ENCODE measurements at regions not wholly inside any gene's neighbourhood (a gene's known extent, or its start where the extent isn't known, plus 50 kb on each side); places are given as distances from the start of the nearest gene placed in this dataset.

- Mint-ChIP-seq H3K9me3 (peaks cover 0 to 6% (median 1%) of the 10 kb centered on the region in 11 donors), H3K4me1 (no peaks in the 10 kb centered on the region)
These were observed 165.7 kb upstream of the STXBP6 start for GRCh38 chr14:25215607-25216006.

GRCh38 chr14:25197885-25198284, 147.9 kb upstream of the STXBP6 start:
- ChIA-PET CTCF (no interaction called here), POLR2A (no interaction called here)
- Mint-ChIP-seq H3K27ac (no peak overlapping the region), H3K4me1 (no peaks in the 10 kb centered on the region), H3K4me3 (no peak overlapping the region), H3K36me3 (peaks cover 0 to 4% (median 0%) of the 10 kb centered on the region in 5 donors), H3K27me3 (peaks cover 0 to 21% (median 9%) of the 10 kb centered on the region in 5 donors), H3K9me3 (peaks cover 4 to 23% (median 10%) of the 10 kb centered on the region in 11 donors)
- Histone ChIP-seq H3K27me3 (ENCODE audit: control insufficient read depth in 2 of 2, insufficient read depth in 2 of 2, low read length in 2 of 2) (no peaks in the 10 kb centered on the region), H3K27ac (ENCODE audit: low read depth, low read length) (no peak overlapping the region), H3K4me3 (ENCODE audit: low read length) (no peak overlapping the region), H3K9me3 (ENCODE audit: control insufficient read depth in 2 of 3, low read length in 3 of 3) (no peaks in the 10 kb centered on the region), H3K36me3 (ENCODE audit: control insufficient read depth in 2 of 3, insufficient read depth in 3 of 3, low read length in 3 of 3) (no peaks in the 10 kb centered on the region), H3K4me1 (ENCODE audit: control insufficient read depth in 2 of 2, insufficient read depth in 2 of 2, low read length in 2 of 2) (no peaks in the 10 kb centered on the region)
- intact Hi-C loops (cut with micrococcal nuclease) = no loop called here
- ATAC-seq (no peak), DNase-seq (no peak)

More at GRCh38 chr14:25215607-25216006, 165.7 kb upstream of the STXBP6 start:
- Mint-ChIP-seq H3K4me3 (no peak overlapping the region), H3K36me3 (no peaks in the 10 kb centered on the region), H3K27me3 (peaks cover 0 to 10% (median 0%) of the 10 kb centered on the region in 5 donors), H3K27ac (no peak overlapping the region)
- Histone ChIP-seq H3K27me3 (ENCODE audit: control insufficient read depth in 2 of 2, insufficient read depth in 2 of 2, low read length in 2 of 2) (no peaks in the 10 kb centered on the region), H3K36me3 (ENCODE audit: control insufficient read depth in 2 of 3, insufficient read depth in 3 of 3, low read length in 3 of 3) (no peaks in the 10 kb centered on the region), H3K4me3 (ENCODE audit: low read length) (no peak overlapping the region), H3K27ac (ENCODE audit: low read depth, low read length) (no peak overlapping the region), H3K9me3 (ENCODE audit: control insufficient read depth in 2 of 3, low read length in 3 of 3) (no peaks in the 10 kb centered on the region), H3K4me1 (ENCODE audit: control insufficient read depth in 2 of 2, insufficient read depth in 2 of 2, low read length in 2 of 2) (no peaks in the 10 kb centered on the region)
- ATAC-seq = no peak
- CTCF ChIA-PET = no interaction called here
- no peak for DNase-seq
- POLR2A ChIA-PET = no interaction called here
- intact Hi-C loops (cut with micrococcal nuclease) = no loop called here

- ATAC-seq = no peak
- Mint-ChIP-seq H3K27ac (no peak overlapping the region), H3K4me3 (no peak overlapping the region), H3K4me1 (no peaks in the 10 kb centered on the region), H3K36me3 (peaks cover 0 to 4% (median 0%) of the 10 kb centered on the region in 5 donors), H3K27me3 (peaks cover 0 to 24% (median 18%) of the 10 kb centered on the region in 5 donors), H3K9me3 (peaks cover 5 to 33% (median 14%) of the 10 kb centered on the region in 11 donors)
- Histone ChIP-seq H3K4me1 (ENCODE audit: control insufficient read depth in 2 of 2, insufficient read depth in 2 of 2, low read length in 2 of 2) (no peaks in the 10 kb centered on the region), H3K4me3 (ENCODE audit: low read length) (no peak overlapping the region), H3K36me3 (ENCODE audit: control insufficient read depth in 2 of 3, insufficient read depth in 3 of 3, low read length in 3 of 3) (no peaks in the 10 kb centered on the region), H3K27me3 (ENCODE audit: control insufficient read depth in 2 of 2, insufficient read depth in 2 of 2, low read length in 2 of 2) (no peaks in the 10 kb centered on the region), H3K9me3 (ENCODE audit: control insufficient read depth in 2 of 3, low read length in 3 of 3) (no peaks in the 10 kb centered on the region), H3K27ac (ENCODE audit: low read depth, low read length) (no peak overlapping the region)
- ChIA-PET CTCF (no interaction called here), POLR2A (no interaction called here)
- DNase-seq = no peak
- intact Hi-C loops (cut with micrococcal nuclease) = no loop called here
These were observed 130.3 kb upstream of the STXBP6 start for GRCh38 chr14:25180221-25180620.

- ChIA-PET POLR2A (no interaction called here), CTCF (no interaction called here)
- Histone ChIP-seq H3K4me1 (ENCODE audit: control insufficient read depth in 2 of 2, insufficient read depth in 2 of 2, low read length in 2 of 2) (no peaks in the 10 kb centered on the region), H3K9me3 (ENCODE audit: control insufficient read depth in 2 of 3, low read length in 3 of 3) (no peaks in the 10 kb centered on the region), H3K4me3 (ENCODE audit: low read length) (no peak overlapping the region), H3K27me3 (ENCODE audit: control insufficient read depth in 2 of 2, insufficient read depth in 2 of 2, low read length in 2 of 2) (no peaks in the 10 kb centered on the region), H3K36me3 (ENCODE audit: control insufficient read depth in 2 of 3, insufficient read depth in 3 of 3, low read length in 3 of 3) (no peaks in the 10 kb centered on the region), H3K27ac (ENCODE audit: low read depth, low read length) (no peak overlapping the region)
- H3K36me3 Mint-ChIP-seq = peaks cover 0 to 4% (median 0%) of the 10 kb centered on the region in 5 donors
- peaks cover 0 to 24% (median 12%) of the 10 kb centered on the region in 5 donors for H3K27me3 Mint-ChIP-seq
- no peak overlapping the region for H3K27ac Mint-ChIP-seq
- intact Hi-C loops (cut with micrococcal nuclease) = no loop called here
- DNase-seq (no peak), ATAC-seq (no peak)
- H3K9me3 Mint-ChIP-seq = peaks cover 3 to 23% (median 8%) of the 10 kb centered on the region in 11 donors
- no peak overlapping the region for H3K4me3 Mint-ChIP-seq
- no peaks in the 10 kb centered on the region for H3K4me1 Mint-ChIP-seq
These were observed 128.3 kb upstream of the STXBP6 start for GRCh38 chr14:25178255-25178654.

- ATAC-seq (no peak), DNase-seq (peak in 2 of 9 donors; percentile 6 to 10)
- POLR2A ChIA-PET = no interaction called here
- no peaks in the 10 kb centered on the region for H3K36me3 Mint-ChIP-seq
- peaks cover 8 to 30% (median 17%) of the 10 kb centered on the region in 5 donors for H3K27me3 Mint-ChIP-seq
- no peaks in the 10 kb centered on the region for H3K4me1 Mint-ChIP-seq
- peaks cover 0 to 2% (median 0%) of the 10 kb centered on the region in 11 donors for H3K9me3 Mint-ChIP-seq
- CTCF ChIA-PET = no interaction called here
- Histone ChIP-seq H3K27me3 (ENCODE audit: control insufficient read depth in 2 of 2, insufficient read depth in 2 of 2, low read length in 2 of 2) (no peaks in the 10 kb centered on the region), H3K9me3 (ENCODE audit: control insufficient read depth in 2 of 3, low read length in 3 of 3) (no peaks in the 10 kb centered on the region), H3K27ac (ENCODE audit: low read depth, low read length) (no peak overlapping the region), H3K4me1 (ENCODE audit: control insufficient read depth in 2 of 2, insufficient read depth in 2 of 2, low read length in 2 of 2) (no peaks in the 10 kb centered on the region), H3K4me3 (ENCODE audit: low read length) (no peak overlapping the region), H3K36me3 (ENCODE audit: control insufficient read depth in 2 of 3, insufficient read depth in 3 of 3, low read length in 3 of 3) (no peaks in the 10 kb centered on the region)
- no peak overlapping the region for H3K27ac Mint-ChIP-seq
- intact Hi-C loops (cut with micrococcal nuclease) = loop anchor here (5.0 kb wide), 1 partner anchor 439 kb away; no protein-coding TSS in a partner anchor
- H3K4me3 Mint-ChIP-seq = no peak overlapping the region
These were observed 101.2 kb upstream of the STXBP6 start for GRCh38 chr14:25150934-25151790.

GRCh38 chr14:25150401-25150800, 100.5 kb upstream of the STXBP6 start:
- Histone ChIP-seq H3K27me3 (ENCODE audit: control insufficient read depth in 2 of 2, insufficient read depth in 2 of 2, low read length in 2 of 2) (no peaks in the 10 kb centered on the region), H3K36me3 (ENCODE audit: control insufficient read depth in 2 of 3, insufficient read depth in 3 of 3, low read length in 3 of 3) (no peaks in the 10 kb centered on the region), H3K9me3 (ENCODE audit: control insufficient read depth in 2 of 3, low read length in 3 of 3) (no peaks in the 10 kb centered on the region), H3K4me3 (ENCODE audit: low read length) (no peak overlapping the region), H3K27ac (ENCODE audit: low read depth, low read length) (no peak overlapping the region), H3K4me1 (ENCODE audit: control insufficient read depth in 2 of 2, insufficient read depth in 2 of 2, low read length in 2 of 2) (no peaks in the 10 kb centered on the region)
- no peaks in the 10 kb centered on the region for H3K4me1 Mint-ChIP-seq
- H3K4me3 Mint-ChIP-seq = no peak overlapping the region
- DNase-seq (no peak), ATAC-seq (no peak)
- H3K27ac Mint-ChIP-seq = no peak overlapping the region
- H3K27me3 Mint-ChIP-seq = peaks cover 8 to 30% (median 17%) of the 10 kb centered on the region in 5 donors
- no peaks in the 10 kb centered on the region for H3K36me3 Mint-ChIP-seq
- H3K9me3 Mint-ChIP-seq = peaks cover 0 to 2% (median 0%) of the 10 kb centered on the region in 11 donors
- ChIA-PET CTCF (no interaction called here), POLR2A (no interaction called here)
- intact Hi-C loops (cut with micrococcal nuclease) = loop anchor here (5.0 kb wide), 1 partner anchor 438 kb away; no protein-coding TSS in a partner anchor

- H3K36me3 Mint-ChIP-seq = no peaks in the 10 kb centered on the region
- CTCF ChIA-PET = no interaction called here
These were observed 90.5 kb upstream of the STXBP6 start for GRCh38 chr14:25140411-25140810.

More at GRCh38 chr14:25140411-25140810, 90.5 kb upstream of the STXBP6 start:
- no peak overlapping the region for H3K27ac ChIP-seq (ENCODE audit: low read depth, low read length)
- no peaks in the 10 kb centered on the region for H3K9me3 ChIP-seq (ENCODE audit: control insufficient read depth in 2 of 3, low read length in 3 of 3)
- Mint-ChIP-seq H3K9me3 (peaks cover 0 to 14% (median 5%) of the 10 kb centered on the region in 11 donors), H3K4me1 (no peaks in the 10 kb centered on the region), H3K27ac (no peak overlapping the region), H3K4me3 (no peak overlapping the region), H3K27me3 (peaks cover under 1 to 19% (median 6%) of the 10 kb centered on the region in 5 donors)
- DNase-seq (no peak), ATAC-seq (no peak)
- no peaks in the 10 kb centered on the region for H3K36me3 ChIP-seq (ENCODE audit: control insufficient read depth in 2 of 3, insufficient read depth in 3 of 3, low read length in 3 of 3)
- intact Hi-C loops (cut with micrococcal nuclease) = no loop called here
- POLR2A ChIA-PET = interaction anchor here (0.6 kb wide), 1 partner anchor 14 kb away, joined by 4 read pairs; no protein-coding TSS in a partner anchor
- no peak overlapping the region for H3K4me3 ChIP-seq (ENCODE audit: low read length)
- no peaks in the 10 kb centered on the region for H3K27me3 ChIP-seq (ENCODE audit: control insufficient read depth in 2 of 2, insufficient read depth in 2 of 2, low read length in 2 of 2)
- H3K4me1 ChIP-seq (ENCODE audit: control insufficient read depth in 2 of 2, insufficient read depth in 2 of 2, low read length in 2 of 2) = no peaks in the 10 kb centered on the region

Measured in naive thymus-derived CD4-positive, alpha-beta T cell (primary cell).